ENCODE measurements at regions not wholly inside any gene's neighbourhood (a gene's known extent, or its start where the extent isn't known, plus 50 kb on each side); places are given as distances from the start of the nearest gene placed in this dataset.

- TF ChIP-seq CTCF (IDR thresholded peaks at IDR 0.05) (no peak), POLR2A (IDR thresholded peaks at IDR 0.05) (no peak)
Measured at GRCh38 chrX:84735025-84735424, 232.8 kb upstream of the HDX start.
